GM19043 (cell line): ENCODE measurements at regions not wholly inside any gene's neighbourhood (a gene's known extent, or its start where the extent isn't known, plus 50 kb on each side); places are given as distances from the start of the nearest gene placed in this dataset.
"Not testable (repeated sequence)": the region's sequence is repeated elsewhere in the genome, so short reads cannot be mapped to it uniquely, and the experiment has no call there.

Experiments used
- ATAC-seq: cut with Tn5 transposase; IDR thresholded peaks from one replicate; pipeline ENCODE4 v1.9.1; 2021; ENCODE audit warnings: low read depth; ENCODE audit not compliant: unreplicated experiment

- no peak for ATAC-seq
Measured at GRCh38 chr4:151866592-151866918, 105.7 kb upstream of the GATB start.

GRCh38 chr4:151865744-151866591 is 105.2 kb upstream of the GATB start:
- ATAC-seq = no peak

- ATAC-seq = no peak
Measured at GRCh38 chr4:151865312-151865711, 104.5 kb upstream of the GATB start.

GRCh38 chr4:151864068-151864467 is 103.3 kb upstream of the GATB start:
- no peak for ATAC-seq

GRCh38 chr4:151862766-151863165 is 102.0 kb upstream of the GATB start:
- no peak for ATAC-seq

- ATAC-seq = no peak
Measured at GRCh38 chr4:151860561-151861093, 99.8 kb upstream of the GATB start.

GRCh38 chr4:151859641-151860040 is 98.8 kb upstream of the GATB start:
- ATAC-seq = no peak

GRCh38 chr4:151858356-151858755 is 97.5 kb upstream of the GATB start:
- no peak for ATAC-seq

- no peak for ATAC-seq
Measured at GRCh38 chr4:151857368-151857767, 96.6 kb upstream of the GATB start.

- no peak for ATAC-seq
Measured at GRCh38 chr4:151855747-151856146, 94.9 kb upstream of the GATB start.

GRCh38 chr4:151854731-151855130 is 93.9 kb upstream of the GATB start:
- no peak for ATAC-seq

- no peak for ATAC-seq
Measured at GRCh38 chr4:151853034-151853433, 92.2 kb upstream of the GATB start.

GRCh38 chr4:151852202-151852601 is 91.4 kb upstream of the GATB start:
- ATAC-seq = no peak

- ATAC-seq = no peak
Measured at GRCh38 chr4:151851354-151851753, 90.5 kb upstream of the GATB start.

- ATAC-seq = no peak
Measured at GRCh38 chr4:151850791-151851213, 90.0 kb upstream of the GATB start.

GRCh38 chr4:151845551-151845950 is 84.7 kb upstream of the GATB start:
- ATAC-seq = not testable (repeated sequence)

- ATAC-seq = no peak
Measured at GRCh38 chr4:151842430-151843079, 81.7 kb upstream of the GATB start.

- no peak for ATAC-seq
Measured at GRCh38 chr4:151841107-151841506, 80.3 kb upstream of the GATB start.

- no peak for ATAC-seq
Measured at GRCh38 chr4:151835467-151835866, 74.7 kb upstream of the GATB start.

GRCh38 chr4:151833174-151833573 is 72.4 kb upstream of the GATB start:
- no peak for ATAC-seq

- ATAC-seq = no peak
Measured at GRCh38 chr4:151831526-151831925, 70.7 kb upstream of the GATB start.

- no peak for ATAC-seq
Measured at GRCh38 chr4:151830168-151830567, 69.4 kb upstream of the GATB start.
